Adipocyte (in vitro differentiated cells): ENCODE measurements at regions not wholly inside any gene's neighbourhood (a gene's known extent, or its start where the extent isn't known, plus 50 kb on each side); places are given as distances from the start of the nearest gene placed in this dataset.
"Not testable (repeated sequence)": the region's sequence is repeated elsewhere in the genome, so short reads cannot be mapped to it uniquely, and the experiment has no call there.

Experiments used
- DNase-seq: peaks from one replicate; pipeline ENCODE4 v3.0.0-alpha.2; 2015; ENCODE audit warnings: low read depth
- H3K27me3 ChIP-seq: replicated peaks from 2 replicates; pipeline ENCODE4 v1.7.0; 2013; ENCODE audit warnings: mild to moderate bottlenecking, low read length, moderate library complexity; ENCODE audit not compliant: control insufficient read depth, insufficient read depth
- H3K36me3 ChIP-seq: 2 replicates; pipeline ENCODE4 v1.7.0; 2013; ENCODE audit warnings: low read length, mild to moderate bottlenecking, moderate library complexity; ENCODE audit not compliant: control insufficient read depth, insufficient read depth, severe bottlenecking
- H3K4me1 ChIP-seq: 2 replicates; pipeline ENCODE4 v1.7.0; 2013; ENCODE audit warnings: mild to moderate bottlenecking, low read length, moderate library complexity; ENCODE audit not compliant: control insufficient read depth, insufficient read depth
- H3K4me3 ChIP-seq: 2 replicates; pipeline ENCODE4 v1.7.0; 2013; ENCODE audit warnings: mild to moderate bottlenecking, low read length, moderate library complexity
- H3K9ac ChIP-seq: 2 replicates; pipeline ENCODE4 v1.7.0; 2013; ENCODE audit warnings: mild to moderate bottlenecking, low read length, moderate library complexity
- H3K9me3 ChIP-seq: 2 replicates; pipeline ENCODE4 v1.7.0; 2013; ENCODE audit warnings: mild to moderate bottlenecking, low read length, moderate library complexity; ENCODE audit not compliant: control insufficient read depth

DNA sequence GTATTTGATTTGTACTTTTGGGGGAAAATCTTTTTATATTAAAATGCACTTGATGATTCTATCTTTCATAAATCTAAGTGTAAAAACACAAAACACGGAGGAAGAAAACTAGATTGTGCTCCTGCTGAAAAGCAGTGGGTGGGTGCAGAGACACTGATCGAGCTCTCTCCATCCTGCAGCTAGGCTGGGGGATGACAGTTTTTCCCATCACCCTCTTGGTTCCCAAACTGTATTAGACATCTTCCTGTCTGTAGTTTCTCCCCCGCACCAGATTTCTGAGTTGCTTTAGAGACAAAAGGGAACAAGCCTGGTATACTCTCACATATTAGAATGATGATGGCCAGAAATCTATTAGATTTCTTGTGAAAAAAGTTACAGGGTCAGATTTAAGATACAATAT is 99.6 kb downstream of the FAM114A2 start:
- no peaks in the 10 kb centered on the region for H3K4me1 ChIP-seq
- H3K9me3 ChIP-seq = peaks cover 64% of the 10 kb centered on the region
- no peaks in the 10 kb centered on the region for H3K27me3 ChIP-seq
- no peaks in the 10 kb centered on the region for H3K36me3 ChIP-seq
- DNase-seq = no peak
- H3K9ac ChIP-seq = no peak overlapping the region
- H3K4me3 ChIP-seq = no peak overlapping the region

DNA sequence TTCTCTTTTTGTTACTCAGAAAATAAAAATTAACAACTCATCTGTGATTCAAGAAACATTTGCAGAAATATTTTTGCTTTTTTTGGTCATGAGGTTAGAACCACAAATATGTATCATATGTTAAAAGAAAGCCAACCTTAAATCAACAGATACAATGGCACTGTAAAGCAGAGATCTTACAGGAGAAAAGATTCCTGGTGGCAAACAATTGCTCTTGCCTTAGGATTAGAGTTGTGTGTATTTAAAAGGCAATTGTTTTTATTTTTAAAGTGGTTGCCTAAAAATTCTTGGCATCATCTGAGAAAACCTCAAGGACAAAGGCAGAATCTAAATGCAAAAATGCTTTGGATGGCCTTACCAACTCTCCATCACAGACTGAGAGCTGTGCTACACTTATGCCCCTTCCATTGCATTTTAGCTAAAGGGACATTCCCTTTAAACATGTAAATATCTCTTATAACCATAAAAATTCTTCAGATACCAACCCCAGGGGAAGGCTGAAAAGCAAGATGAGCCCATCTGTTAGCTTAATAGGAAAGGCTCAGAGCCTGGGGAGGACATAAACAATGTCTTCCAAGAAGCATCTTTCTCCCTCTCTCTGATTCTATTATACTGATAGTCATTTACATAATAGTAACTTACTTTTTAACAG is 100.4 kb downstream of the FAM114A2 start:
- H3K36me3 ChIP-seq = no peaks in the 10 kb centered on the region
- peaks cover 64% of the 10 kb centered on the region for H3K9me3 ChIP-seq

DNA sequence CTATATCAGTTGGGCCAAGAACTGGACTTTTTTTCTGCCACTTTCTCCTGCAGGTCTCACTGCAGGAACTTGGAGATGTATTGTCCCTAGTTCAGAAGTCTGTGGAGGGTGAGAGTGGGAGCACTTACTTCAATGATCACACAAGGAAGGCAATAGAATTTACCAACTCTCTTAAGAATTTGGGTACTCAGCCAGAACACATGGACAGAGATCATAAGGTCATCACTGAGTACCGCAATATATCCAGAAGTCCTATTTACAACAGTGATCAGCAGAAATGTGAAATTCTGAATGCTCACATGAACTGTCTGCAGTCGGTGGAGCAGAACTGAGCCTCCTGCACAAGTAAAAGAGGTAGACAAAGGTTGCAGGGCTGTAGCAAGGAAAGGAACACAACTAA is 101.0 kb downstream of the FAM114A2 start:
- Histone ChIP-seq H3K4me3 (no peak overlapping the region), H3K27me3 (no peaks in the 10 kb centered on the region), H3K4me1 (no peaks in the 10 kb centered on the region)

More for the DNA sequence above, 100.4 kb downstream of the FAM114A2 start:
- DNase-seq = peak; percentile 46
- H3K4me3 ChIP-seq = no peak overlapping the region
- H3K4me1 ChIP-seq = no peaks in the 10 kb centered on the region
- no peak overlapping the region for H3K9ac ChIP-seq
- H3K27me3 ChIP-seq = no peaks in the 10 kb centered on the region

DNA sequence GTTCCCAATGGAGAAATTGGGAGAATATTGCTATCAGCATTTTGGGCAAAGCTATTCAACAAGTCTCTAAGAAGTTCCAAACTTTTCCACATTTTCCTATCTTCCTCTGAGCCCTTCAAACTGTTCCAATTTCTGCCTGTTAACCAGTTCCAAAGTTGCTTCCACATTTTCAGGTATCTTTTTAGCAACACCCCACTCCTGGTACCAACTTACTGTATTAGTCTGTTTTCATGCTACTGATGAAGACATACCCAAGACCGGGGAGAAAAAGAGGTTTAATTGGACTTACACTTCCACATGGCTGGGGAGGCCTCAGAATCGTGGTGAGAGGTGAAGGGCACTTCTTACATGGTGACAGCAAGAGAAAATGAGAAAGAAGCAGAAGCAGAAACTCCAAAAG is 103.6 kb downstream of the FAM114A2 start:
- not testable (repeated sequence) for H3K4me3 ChIP-seq, H3K9ac ChIP-seq, H3K27me3 ChIP-seq, DNase-seq, H3K36me3 ChIP-seq, H3K4me1 ChIP-seq
- H3K9me3 ChIP-seq = peaks cover 39% of the 10 kb centered on the region

More for the DNA sequence above, 101.0 kb downstream of the FAM114A2 start:
- no peak overlapping the region for H3K9ac ChIP-seq
- no peaks in the 10 kb centered on the region for H3K36me3 ChIP-seq
- peaks cover 63% of the 10 kb centered on the region for H3K9me3 ChIP-seq
- no peak for DNase-seq

DNA sequence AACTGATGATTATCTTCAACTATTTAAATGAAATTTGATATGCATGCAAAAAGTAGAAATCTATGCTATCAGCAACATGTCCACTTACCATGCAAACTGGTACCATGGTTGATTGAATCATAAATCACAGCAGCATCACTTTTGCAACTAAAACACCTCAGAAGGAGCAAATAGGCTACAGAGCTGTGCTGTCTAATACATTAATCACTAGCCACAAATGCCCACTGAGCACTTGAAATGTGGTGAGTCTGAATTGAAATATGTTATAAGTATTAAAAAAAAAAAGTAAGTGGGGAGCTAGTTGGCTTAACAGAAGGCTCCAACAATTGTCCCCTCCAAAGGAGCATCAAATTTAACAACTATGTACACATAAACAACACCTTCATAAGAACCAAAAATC is 112.5 kb downstream of the FAM114A2 start:
- Histone ChIP-seq H3K4me3 (no peak overlapping the region), H3K27me3 (no peaks in the 10 kb centered on the region), H3K9ac (no peak overlapping the region), H3K9me3 (no peaks in the 10 kb centered on the region), H3K4me1 (no peaks in the 10 kb centered on the region), H3K36me3 (no peaks in the 10 kb centered on the region)
- DNase-seq = no peak

DNA sequence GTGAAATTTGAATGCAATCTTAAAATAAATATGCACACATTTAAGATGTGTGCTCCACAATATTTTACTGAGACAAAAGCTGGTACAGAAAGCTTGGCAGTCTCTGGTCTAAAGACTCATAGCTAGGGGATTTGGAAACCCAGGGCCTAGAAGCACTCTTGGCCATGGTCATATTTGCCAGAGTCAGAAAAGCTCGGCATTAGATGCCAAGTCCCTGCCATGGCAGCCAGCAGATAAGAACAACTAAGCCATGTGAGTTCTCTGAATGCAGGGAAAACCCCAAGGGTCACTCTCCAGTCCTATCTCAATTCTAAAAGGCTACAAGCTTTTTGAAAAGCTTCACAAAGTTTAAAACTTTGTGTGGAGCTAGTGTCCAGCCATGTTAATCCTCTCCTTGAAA is 119.5 kb downstream of the FAM114A2 start:
- H3K4me1 ChIP-seq = no peaks in the 10 kb centered on the region
- no peaks in the 10 kb centered on the region for H3K27me3 ChIP-seq
- no peak for DNase-seq
- H3K9ac ChIP-seq = no peak overlapping the region
- H3K9me3 ChIP-seq = peaks cover 21% of the 10 kb centered on the region
- no peaks in the 10 kb centered on the region for H3K36me3 ChIP-seq
- no peak overlapping the region for H3K4me3 ChIP-seq

DNA sequence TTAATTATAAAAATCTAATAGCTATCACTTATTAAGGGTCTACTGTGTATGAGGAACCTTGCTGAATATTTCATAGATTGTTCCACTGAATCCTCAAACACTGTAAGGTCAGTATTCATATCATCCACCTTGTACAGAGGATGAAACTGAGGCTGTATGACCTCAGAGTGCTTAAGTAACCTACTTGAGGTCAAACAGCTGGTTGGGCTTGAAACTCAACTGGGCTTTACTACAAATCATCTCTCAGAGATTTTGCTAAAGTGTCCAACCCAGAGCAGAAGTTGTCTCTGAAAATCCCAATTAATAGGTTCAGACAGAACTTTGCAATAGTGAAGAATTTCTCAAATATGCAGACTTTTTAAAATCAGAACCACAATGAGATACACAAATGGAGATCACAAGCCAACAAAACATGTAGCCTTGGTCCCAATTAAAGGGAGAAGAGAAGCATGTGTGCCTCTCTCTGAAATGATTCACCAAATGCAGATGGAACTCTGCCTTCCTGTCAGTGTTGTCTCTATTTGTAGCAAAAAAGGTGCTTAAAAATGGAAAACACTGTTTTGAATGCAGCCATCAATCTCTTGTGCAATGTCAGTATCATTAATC is 131.4 kb downstream of the FAM114A2 start:
- no peak for DNase-seq
- H3K9ac ChIP-seq = no peak overlapping the region
- H3K9me3 ChIP-seq = no peaks in the 10 kb centered on the region
- no peak overlapping the region for H3K4me3 ChIP-seq
- no peaks in the 10 kb centered on the region for H3K36me3 ChIP-seq
- no peaks in the 10 kb centered on the region for H3K27me3 ChIP-seq
- H3K4me1 ChIP-seq = peaks cover 26% of the 10 kb centered on the region

DNA sequence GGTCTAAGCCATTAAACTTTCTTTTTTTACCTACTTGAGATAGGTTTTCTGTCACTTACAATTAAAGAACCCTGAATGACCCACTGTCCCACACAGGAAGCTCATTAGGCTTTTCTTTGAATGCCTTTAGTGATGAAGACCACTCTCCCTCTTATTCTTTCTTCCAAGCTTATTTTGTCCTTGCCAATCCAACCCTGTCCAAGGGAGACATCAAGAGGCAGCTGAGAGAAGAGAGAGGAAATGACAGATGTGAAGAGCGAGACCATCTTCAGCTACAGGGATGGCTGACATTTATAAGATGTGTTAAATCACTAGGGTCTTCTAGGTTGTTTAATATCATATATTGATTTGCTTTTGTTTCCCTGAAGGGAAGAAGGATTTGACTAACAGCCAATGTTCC is 133.5 kb downstream of the FAM114A2 start:
- Histone ChIP-seq H3K36me3 (no peaks in the 10 kb centered on the region), H3K9ac (no peak overlapping the region), H3K9me3 (no peaks in the 10 kb centered on the region), H3K27me3 (no peaks in the 10 kb centered on the region), H3K4me1 (peaks cover 40% of the 10 kb centered on the region), H3K4me3 (no peak overlapping the region)
- no peak for DNase-seq

DNA sequence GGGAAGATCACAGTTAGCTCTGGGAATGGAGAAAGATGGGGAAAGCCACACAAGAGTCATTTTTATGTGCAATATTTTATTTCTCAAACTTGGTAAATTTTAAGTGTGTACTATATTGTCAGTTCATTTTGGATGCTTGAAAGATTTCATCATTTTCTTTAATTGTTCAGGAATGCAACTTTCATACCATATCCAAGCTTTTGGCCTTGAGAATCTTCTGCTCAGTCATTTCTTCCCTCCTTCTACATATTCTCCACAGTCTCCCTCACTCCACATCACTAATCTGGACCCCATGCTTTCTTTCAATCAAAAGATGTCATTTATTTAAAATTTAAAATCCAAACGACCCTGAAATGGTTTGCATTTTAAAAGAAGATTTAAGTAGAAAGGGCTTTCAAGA is 135.4 kb downstream of the FAM114A2 start:
- DNase-seq = peak; percentile 61
- H3K4me1 ChIP-seq = peaks cover 47% of the 10 kb centered on the region
- no peaks in the 10 kb centered on the region for H3K27me3 ChIP-seq
- H3K9ac ChIP-seq = peak overlapping the region; percentile 75
- H3K4me3 ChIP-seq = no peak overlapping the region
- no peaks in the 10 kb centered on the region for H3K9me3 ChIP-seq
- H3K36me3 ChIP-seq = no peaks in the 10 kb centered on the region

DNA sequence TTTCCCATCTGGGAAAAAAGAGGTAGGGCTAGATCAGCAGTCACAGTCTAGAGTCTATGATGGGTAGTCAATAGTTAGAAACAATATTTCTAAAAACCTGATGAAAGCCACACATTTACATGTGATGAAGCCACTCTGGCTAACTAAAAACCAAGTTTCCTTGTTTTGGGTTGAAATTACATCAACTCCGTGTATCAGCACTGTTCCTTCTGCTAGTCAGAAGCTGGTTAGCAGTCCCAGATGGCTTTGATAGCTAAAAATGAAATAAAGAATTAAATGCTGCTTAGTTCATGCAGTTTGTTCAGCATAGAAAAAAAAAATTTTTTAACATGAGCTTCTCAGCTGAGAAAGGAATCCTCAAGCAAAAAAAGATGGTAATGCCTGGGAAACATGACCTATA is 136.7 kb downstream of the FAM114A2 start:
- no peaks in the 10 kb centered on the region for H3K9me3 ChIP-seq
- DNase-seq = peak; percentile 44
- peaks cover 39% of the 10 kb centered on the region for H3K4me1 ChIP-seq
- no peaks in the 10 kb centered on the region for H3K36me3 ChIP-seq
- peak overlapping the region; percentile 75 for H3K9ac ChIP-seq
- H3K4me3 ChIP-seq = no peak overlapping the region
- no peaks in the 10 kb centered on the region for H3K27me3 ChIP-seq

DNA sequence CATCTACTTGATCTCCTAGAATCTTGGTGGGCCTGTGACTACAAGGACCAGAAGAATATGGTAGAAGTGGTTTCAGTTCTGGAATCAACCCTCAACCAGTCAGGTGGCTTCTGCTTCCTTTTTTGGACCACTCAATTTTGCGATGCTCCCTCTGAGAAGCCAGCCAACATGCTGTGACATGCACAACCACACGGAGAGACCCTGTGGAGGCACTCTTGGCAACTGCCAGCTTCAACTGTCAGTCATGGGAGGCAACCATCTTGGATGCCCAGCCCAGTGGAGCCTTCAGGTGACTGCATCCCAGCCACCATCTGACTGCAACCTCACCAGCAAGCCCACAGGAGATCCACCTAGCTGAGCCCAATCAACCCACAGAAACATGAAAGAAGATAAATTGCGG is 137.3 kb downstream of the FAM114A2 start:
- DNase-seq = no peak
- Histone ChIP-seq H3K4me3 (no peak overlapping the region), H3K4me1 (peaks cover 45% of the 10 kb centered on the region), H3K9me3 (no peaks in the 10 kb centered on the region), H3K36me3 (no peaks in the 10 kb centered on the region), H3K9ac (peak overlapping the region; percentile 75), H3K27me3 (no peaks in the 10 kb centered on the region)
